ENCODE measurements at regions not wholly inside any gene's neighbourhood (a gene's known extent, or its start where the extent isn't known, plus 50 kb on each side); places are given as distances from the start of the nearest gene placed in this dataset.

GRCh38 chr1:230507666-230508402, 81.7 kb upstream of the PGBD5 start:
- TF ChIP-seq CTCF (IDR thresholded peaks at IDR 0.05; ENCODE audit: low read depth, low read length), result no peak
- no peaks in the 10 kb centered on the region for H3K4me1 ChIP-seq
- H3K36me3 ChIP-seq, result no peaks in the 10 kb centered on the region
- no peak for DNase-seq
- no peaks in the 10 kb centered on the region for H3K9me3 ChIP-seq
- no peak overlapping the region for H3K4me3 ChIP-seq (ENCODE audit: low read depth, low read length)
- no peaks in the 10 kb centered on the region for H3K27me3 ChIP-seq

- no peak for TF ChIP-seq CTCF (IDR thresholded peaks at IDR 0.05; ENCODE audit: low read depth, low read length)
- Histone ChIP-seq H3K4me1 (no peaks in the 10 kb centered on the region), H3K27me3 (no peaks in the 10 kb centered on the region), H3K9me3 (no peaks in the 10 kb centered on the region), H3K4me3 (ENCODE audit: low read depth, low read length) (no peak overlapping the region), H3K36me3 (no peaks in the 10 kb centered on the region)
- DNase-seq, result no peak
These were observed 81.1 kb upstream of the PGBD5 start for GRCh38 chr1:230507236-230507635.

- no peak for TF ChIP-seq CTCF (IDR thresholded peaks at IDR 0.05; ENCODE audit: low read depth, low read length)
- Histone ChIP-seq H3K4me1 (no peaks in the 10 kb centered on the region), H3K27me3 (no peaks in the 10 kb centered on the region), H3K4me3 (ENCODE audit: low read depth, low read length) (no peak overlapping the region), H3K36me3 (no peaks in the 10 kb centered on the region), H3K9me3 (no peaks in the 10 kb centered on the region)
- DNase-seq, result no peak
These were observed 80.3 kb upstream of the PGBD5 start for GRCh38 chr1:230506451-230506850.

- H3K36me3 ChIP-seq, result no peaks in the 10 kb centered on the region
- H3K9me3 ChIP-seq, result no peaks in the 10 kb centered on the region
- no peaks in the 10 kb centered on the region for H3K27me3 ChIP-seq
- H3K4me3 ChIP-seq (ENCODE audit: low read depth, low read length), result no peak overlapping the region
- no peak for TF ChIP-seq CTCF (IDR thresholded peaks at IDR 0.05; ENCODE audit: low read depth, low read length)
- H3K4me1 ChIP-seq, result no peaks in the 10 kb centered on the region
- no peak for DNase-seq
These were observed 78.2 kb upstream of the PGBD5 start for GRCh38 chr1:230504310-230504709.

- Histone ChIP-seq H3K4me1 (no peaks in the 10 kb centered on the region), H3K27me3 (no peaks in the 10 kb centered on the region), H3K4me3 (ENCODE audit: low read depth, low read length) (no peak overlapping the region), H3K36me3 (no peaks in the 10 kb centered on the region), H3K9me3 (no peaks in the 10 kb centered on the region)
- TF ChIP-seq CTCF (IDR thresholded peaks at IDR 0.05; ENCODE audit: low read depth, low read length), result no peak
- DNase-seq, result no peak
These were observed 77.6 kb upstream of the PGBD5 start for GRCh38 chr1:230503726-230504125.

DNA sequence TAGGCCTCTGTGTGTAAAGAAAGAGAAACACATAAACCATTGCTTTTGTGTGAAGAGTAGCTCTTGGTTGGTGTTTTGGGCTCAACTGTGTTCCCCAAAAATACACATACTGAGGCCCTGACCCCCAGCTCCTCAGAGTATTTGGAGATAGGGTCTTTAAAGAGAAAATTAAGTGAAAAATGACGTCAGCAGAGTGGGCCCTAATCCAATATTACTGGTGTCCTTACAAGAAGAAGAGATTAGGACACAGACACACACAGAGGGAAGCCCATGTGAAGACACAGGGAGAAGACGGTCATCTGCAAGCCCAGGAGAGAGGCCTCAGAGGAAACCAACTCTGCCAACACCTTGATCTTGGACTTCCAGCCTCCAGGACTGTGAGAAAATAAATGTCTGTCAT, 76.9 kb upstream of the PGBD5 start:
- Histone ChIP-seq H3K36me3 (no peaks in the 10 kb centered on the region), H3K4me1 (no peaks in the 10 kb centered on the region), H3K27me3 (no peaks in the 10 kb centered on the region), H3K4me3 (ENCODE audit: low read depth, low read length) (no peak overlapping the region), H3K9me3 (no peaks in the 10 kb centered on the region)
- TF ChIP-seq CTCF (IDR thresholded peaks at IDR 0.05; ENCODE audit: low read depth, low read length), result no peak
- DNase-seq, result no peak
